Transverse colon (tissue), 4 donors: ENCODE measurements at regions not wholly inside any gene's neighbourhood (a gene's known extent, or its start where the extent isn't known, plus 50 kb on each side); places are given as distances from the start of the nearest gene placed in this dataset.

ENCODE experiments used
- CTCF ChIP-seq, 5 experiments: fragments of 200-600 bp in 3 of 5; fragments of 450-650 bp in 2 of 5; sonication (generic) in 3 of 5; IDR thresholded peaks; 1 replicate in 2 of 5; 2 replicates in 3 of 5; pipeline ENCODE4 v1.5.1; 2016 to 2017; ENCODE audit warnings: antibody characterized with exemption in 5 of 5, inconsistent platforms in 3 of 5, mild to moderate bottlenecking in 2 of 5, moderate library complexity in 1 of 5
- EP300 ChIP-seq: sonication (generic); formaldehyde crosslinking; IDR thresholded peaks from one replicate; pipeline ENCODE4 v1.6.1; 2017; ENCODE audit warnings: antibody characterized with exemption, low read depth
- POLR2A ChIP-seq: fragments of 450-650 bp; IDR thresholded peaks from one replicate; pipeline ENCODE4 v1.6.1; 2016; ENCODE audit warnings: antibody characterized with exemption, mild to moderate bottlenecking, moderate library complexity
- POLR2AphosphoS5 ChIP-seq, 3 donors: sonication (generic); formaldehyde crosslinking; IDR thresholded peaks; one replicate each; pipeline ENCODE4 v1.6.1; 2016; ENCODE audit warnings: antibody characterized with exemption in 3 of 3

DNA sequence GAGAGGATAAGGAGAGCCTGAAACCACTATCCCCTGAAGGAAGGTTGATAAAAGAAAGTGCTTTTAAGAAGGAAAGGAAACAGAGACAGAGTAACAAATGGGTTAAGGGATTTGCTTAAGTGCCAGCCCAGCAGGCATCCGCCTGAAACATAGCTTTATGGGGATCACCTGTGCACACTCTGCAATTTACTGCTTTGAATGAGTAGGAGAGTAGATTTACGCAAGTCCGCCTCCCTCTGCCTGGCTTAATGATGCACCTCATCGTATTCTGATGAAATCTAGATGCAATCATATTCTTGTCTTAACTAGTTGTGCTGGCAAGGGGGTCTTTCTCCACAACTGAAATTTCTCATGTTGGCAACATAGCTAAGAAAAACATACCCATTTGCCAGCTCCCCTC, 101.1 kb upstream of the ID4 start:
- TF ChIP-seq POLR2A (no peak), CTCF (IDR thresholded peaks at IDR 0.05) (no peak), POLR2AphosphoS5 (IDR thresholded peaks at IDR 0.05) (no peak), EP300 (no peak)
